Mucosa of rectum (tissue), 2 donors: ENCODE measurements at regions not wholly inside any gene's neighbourhood (a gene's known extent, or its start where the extent isn't known, plus 50 kb on each side); places are given as distances from the start of the nearest gene placed in this dataset.

Experiments
- H3K27ac ChIP-seq, 2 donors: one replicate each; pipeline ENCODE4 v1.7.0; 2013; ENCODE audit warnings: inconsistent platforms in 2 of 2, low read depth in 2 of 2, low read length in 2 of 2
- H3K27me3 ChIP-seq, 2 donors: one replicate each; pipeline ENCODE4 v1.7.0; 2013; ENCODE audit warnings: low read length in 2 of 2; ENCODE audit not compliant: control insufficient read depth in 2 of 2, insufficient read depth in 2 of 2
- H3K36me3 ChIP-seq, 2 donors: one replicate each; pipeline ENCODE4 v1.7.0; 2013; ENCODE audit warnings: low read length in 2 of 2; ENCODE audit not compliant: control insufficient read depth in 2 of 2, insufficient read depth in 2 of 2
- H3K4me1 ChIP-seq, 2 donors: one replicate each; pipeline ENCODE4 v1.7.0; 2013; ENCODE audit warnings: low read length in 2 of 2, mild to moderate bottlenecking in 1 of 2; ENCODE audit not compliant: control insufficient read depth in 2 of 2, insufficient read depth in 2 of 2
- H3K4me3 ChIP-seq, 2 donors: one replicate each; pipeline ENCODE4 v1.7.0; 2013; ENCODE audit warnings: low read length in 2 of 2
- H3K9ac ChIP-seq, 2 donors: one replicate each; pipeline ENCODE4 v1.7.0; 2013; ENCODE audit warnings: low read length in 2 of 2, low read depth in 1 of 2, mild to moderate bottlenecking in 1 of 2
- H3K9me3 ChIP-seq, 2 donors: one replicate each; pipeline ENCODE4 v1.7.0; 2013; ENCODE audit warnings: low read length in 2 of 2; ENCODE audit not compliant: control insufficient read depth in 2 of 2
- donor health status: healthy.
- donor health status: Normal muscosa, but diverticular disease.

DNA sequence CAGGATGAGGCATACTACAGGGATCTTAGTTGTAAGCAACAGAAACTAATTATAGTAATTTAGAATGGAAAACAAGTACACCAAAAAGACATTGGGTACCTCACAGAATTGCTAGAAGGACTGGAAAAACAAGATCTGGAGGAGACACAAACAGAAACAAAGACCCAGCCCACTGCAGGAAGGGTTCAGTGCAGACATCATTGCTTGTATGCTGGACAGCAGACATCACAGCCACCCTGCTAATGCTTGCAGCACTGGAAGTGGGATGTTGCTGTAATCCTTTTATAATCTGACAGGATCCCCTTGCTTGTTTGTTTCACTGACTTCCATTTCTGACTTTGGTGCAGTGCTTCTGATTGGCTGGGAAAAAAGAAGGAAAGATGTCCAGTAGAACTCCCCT lies 111.4 kb upstream of the ZNF678 start:
- H3K4me3 ChIP-seq: no peak overlapping the region
- no peaks in the 10 kb centered on the region for H3K4me1 ChIP-seq
- H3K9me3 ChIP-seq: no peaks in the 10 kb centered on the region
- no peaks in the 10 kb centered on the region for H3K36me3 ChIP-seq
- H3K9ac ChIP-seq: no peak overlapping the region
- H3K27me3 ChIP-seq: peaks cover 4 to 6% of the 10 kb centered on the region in 2 donors
- H3K27ac ChIP-seq: no peak overlapping the region

GRCh38 chr1:227451057-227451456 lies 112.3 kb upstream of the ZNF678 start:
- Histone ChIP-seq H3K36me3 (no peaks in the 10 kb centered on the region), H3K4me1 (no peaks in the 10 kb centered on the region), H3K27me3 (peaks cover 4 to 6% of the 10 kb centered on the region in 2 donors), H3K27ac (no peak overlapping the region), H3K4me3 (no peak overlapping the region), H3K9me3 (no peaks in the 10 kb centered on the region), H3K9ac (no peak overlapping the region)

- Histone ChIP-seq H3K27me3 (peaks cover 4 to 6% of the 10 kb centered on the region in 2 donors), H3K9ac (no peak overlapping the region), H3K4me1 (no peaks in the 10 kb centered on the region), H3K9me3 (no peaks in the 10 kb centered on the region), H3K4me3 (no peak overlapping the region), H3K36me3 (no peaks in the 10 kb centered on the region), H3K27ac (no peak overlapping the region)
Observed at GRCh38 chr1:227450489-227450888, 112.9 kb upstream of the ZNF678 start.

DNA sequence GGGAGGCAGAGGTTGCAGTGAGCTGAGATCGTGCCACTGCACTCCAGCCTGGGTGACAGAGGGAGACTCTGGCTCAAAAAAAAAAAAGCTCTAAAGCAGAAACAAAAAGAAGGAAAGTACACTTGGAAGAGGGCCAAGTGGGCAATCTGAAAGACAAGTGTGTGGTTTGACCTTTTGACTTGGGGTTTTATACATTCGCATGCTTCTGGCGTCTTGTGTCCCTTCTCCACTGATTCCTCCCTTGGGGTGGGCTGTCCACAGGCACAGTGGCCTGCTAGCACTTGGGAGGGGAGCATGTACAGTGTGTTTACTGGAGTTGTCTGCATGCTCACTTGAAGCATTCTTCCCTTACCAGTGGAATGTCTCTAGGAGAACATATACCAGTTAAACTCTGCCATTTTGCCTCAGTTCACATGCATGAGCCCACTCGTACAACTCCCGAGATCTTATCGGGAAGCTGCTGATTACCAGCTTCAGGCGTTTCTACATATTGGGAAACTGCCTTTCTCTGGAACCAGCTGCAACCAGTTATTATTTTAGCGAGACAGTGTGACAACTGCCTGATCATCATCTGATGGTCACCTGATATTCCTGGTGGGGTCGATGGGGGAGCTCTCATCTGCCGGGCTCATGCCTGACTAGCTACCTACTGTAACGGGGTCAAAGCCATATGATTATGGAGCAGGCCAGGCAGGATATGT lies 113.5 kb upstream of the ZNF678 start:
- Histone ChIP-seq H3K36me3 (no peaks in the 10 kb centered on the region), H3K4me3 (no peak overlapping the region), H3K4me1 (no peaks in the 10 kb centered on the region), H3K9me3 (no peaks in the 10 kb centered on the region), H3K27me3 (peaks cover 4 to 6% of the 10 kb centered on the region in 2 donors), H3K9ac (no peak overlapping the region), H3K27ac (no peak overlapping the region)

- Histone ChIP-seq H3K4me3 (no peak overlapping the region), H3K27ac (no peak overlapping the region), H3K9me3 (no peaks in the 10 kb centered on the region)
Observed at GRCh38 chr1:227449051-227449450, 114.3 kb upstream of the ZNF678 start.

GRCh38 chr1:227447531-227447990 lies 115.8 kb upstream of the ZNF678 start:
- Histone ChIP-seq H3K27me3 (peaks cover 0 to 2% of the 10 kb centered on the region in 2 donors), H3K4me1 (no peaks in the 10 kb centered on the region), H3K4me3 (no peak overlapping the region), H3K9ac (no peak overlapping the region), H3K36me3 (no peaks in the 10 kb centered on the region), H3K9me3 (no peaks in the 10 kb centered on the region), H3K27ac (no peak overlapping the region)

More at GRCh38 chr1:227449051-227449450, 114.3 kb upstream of the ZNF678 start:
- no peaks in the 10 kb centered on the region for H3K4me1 ChIP-seq
- no peaks in the 10 kb centered on the region for H3K36me3 ChIP-seq
- no peak overlapping the region for H3K9ac ChIP-seq
- peaks cover 4 to 5% of the 10 kb centered on the region in 2 donors for H3K27me3 ChIP-seq

GRCh38 chr1:227445746-227446145 lies 117.6 kb upstream of the ZNF678 start:
- Histone ChIP-seq H3K4me1 (no peaks in the 10 kb centered on the region), H3K4me3 (no peak overlapping the region), H3K36me3 (no peaks in the 10 kb centered on the region), H3K27me3 (peaks cover 0 to 2% of the 10 kb centered on the region in 2 donors), H3K27ac (no peak overlapping the region), H3K9me3 (no peaks in the 10 kb centered on the region), H3K9ac (no peak overlapping the region)

GRCh38 chr1:227445092-227445674 lies 118.2 kb upstream of the ZNF678 start:
- Histone ChIP-seq H3K9ac (no peak overlapping the region), H3K27me3 (peaks cover 0 to 2% of the 10 kb centered on the region in 2 donors), H3K4me1 (no peaks in the 10 kb centered on the region), H3K36me3 (no peaks in the 10 kb centered on the region), H3K27ac (no peak overlapping the region), H3K9me3 (no peaks in the 10 kb centered on the region), H3K4me3 (no peak overlapping the region)

DNA sequence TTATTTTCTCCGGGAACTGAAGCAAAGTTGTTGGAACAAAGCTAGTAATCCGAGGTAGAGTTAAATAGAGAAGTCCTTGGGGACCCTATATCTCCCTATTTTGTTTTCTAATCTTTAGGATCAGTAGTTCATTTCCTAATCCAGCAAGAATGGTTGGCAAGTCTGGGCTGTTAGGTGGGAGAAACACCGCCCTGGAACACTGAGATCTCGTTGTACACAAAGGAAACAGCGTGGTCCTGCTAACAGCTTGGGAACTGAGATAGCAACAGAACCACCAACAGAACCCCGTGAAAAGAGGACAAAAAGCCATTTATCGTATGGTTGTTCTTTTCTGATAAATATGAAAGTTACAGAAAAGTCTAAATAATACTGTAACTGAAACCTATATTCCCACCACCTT lies 121.9 kb upstream of the CDC42BPA start:
- Histone ChIP-seq H3K9me3 (no peaks in the 10 kb centered on the region), H3K4me1 (peaks cover 0 to 4% of the 10 kb centered on the region in 2 donors), H3K27me3 (peaks cover 0 to 2% of the 10 kb centered on the region in 2 donors), H3K9ac (no peak overlapping the region), H3K27ac (no peak overlapping the region), H3K36me3 (no peaks in the 10 kb centered on the region), H3K4me3 (no peak overlapping the region)

DNA sequence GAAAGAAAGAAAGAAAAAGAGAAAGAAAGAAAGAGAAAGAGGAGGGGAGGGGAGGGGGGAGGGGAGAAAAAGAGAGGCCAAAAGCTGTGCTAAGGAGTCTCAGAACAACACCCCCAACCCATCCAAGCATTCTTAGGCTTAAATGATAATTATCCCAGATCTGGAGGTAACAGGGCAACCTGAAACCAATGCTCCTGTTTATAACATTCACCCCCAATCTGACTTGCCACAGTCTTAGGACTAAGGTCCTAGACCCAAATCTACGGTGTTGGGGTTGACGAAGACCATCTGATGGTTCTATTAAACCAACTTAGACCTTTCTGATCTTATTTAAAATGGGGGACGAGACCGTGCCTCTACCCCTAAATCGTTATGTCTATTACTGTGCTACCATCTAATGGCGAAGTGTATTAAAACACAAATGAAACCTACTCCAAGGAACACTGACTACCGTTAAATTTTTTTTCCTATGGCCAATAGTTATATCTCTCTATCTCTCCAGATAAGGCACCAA lies 119.3 kb upstream of the CDC42BPA start:
- no peaks in the 10 kb centered on the region for H3K9me3 ChIP-seq
- H3K4me1 ChIP-seq: peaks cover 0 to 4% of the 10 kb centered on the region in 2 donors
- no peaks in the 10 kb centered on the region for H3K36me3 ChIP-seq
- peak overlapping the region; percentile 70 to 80 for H3K4me3 ChIP-seq
- H3K27me3 ChIP-seq: peaks cover 0 to 2% of the 10 kb centered on the region in 2 donors
- H3K9ac ChIP-seq: peak overlapping the region; percentile 60 to 72
- H3K27ac ChIP-seq: no peak overlapping the region
